Stimulated activated CD8-positive, alpha-beta memory T cell treated with anti-CD3 and anti-CD28 coated beads, Interleukin-7, amount 100 ng/mL, for 1 hour (primary cell): ENCODE measurements at regions not wholly inside any gene's neighbourhood (a gene's known extent, or its start where the extent isn't known, plus 50 kb on each side); places are given as distances from the start of the nearest gene placed in this dataset.
"Not testable (repeated sequence)": the region's sequence is repeated elsewhere in the genome, so short reads cannot be mapped to it uniquely, and the experiment has no call there.

Source experiments
- DNase-seq, 2 donors: peaks; one replicate each; pipeline ENCODE4 v3.0.0-alpha.2; 2020; ENCODE audit warnings: low read depth in 2 of 2

- DNase-seq = no peak
Observed at GRCh38 chr4:189660722-189661360, 279.8 kb upstream of the FRG1 start.

DNA sequence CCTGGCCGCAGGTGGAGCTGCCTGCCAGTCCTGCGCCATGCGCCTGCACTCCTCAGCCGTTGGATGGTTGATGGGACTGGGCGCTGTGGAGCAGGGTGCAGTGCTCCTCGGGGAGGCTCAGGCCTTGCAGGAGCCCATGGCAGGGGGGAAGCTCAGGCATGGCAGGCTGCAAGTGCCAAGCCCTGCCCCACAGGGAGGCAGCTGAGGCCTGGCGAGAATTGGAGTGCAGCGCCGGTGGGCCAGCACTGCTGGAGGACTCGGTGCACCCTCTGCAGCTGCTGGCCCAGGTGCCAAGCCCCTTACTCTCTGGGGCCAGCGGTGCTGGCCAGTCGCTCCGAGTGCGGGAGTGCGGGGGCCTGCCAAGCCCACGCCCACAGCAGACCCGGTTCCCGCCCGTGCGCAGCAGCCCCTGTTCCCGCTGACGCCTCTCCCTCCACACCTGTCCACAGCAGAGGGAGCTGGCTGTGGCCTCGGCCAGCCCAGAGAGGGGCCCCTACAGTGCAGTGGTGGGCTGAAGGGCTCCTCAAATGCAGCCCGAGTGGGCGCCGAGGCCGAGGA, 275.9 kb upstream of the FRG1 start:
- DNase-seq = no peak

DNA sequence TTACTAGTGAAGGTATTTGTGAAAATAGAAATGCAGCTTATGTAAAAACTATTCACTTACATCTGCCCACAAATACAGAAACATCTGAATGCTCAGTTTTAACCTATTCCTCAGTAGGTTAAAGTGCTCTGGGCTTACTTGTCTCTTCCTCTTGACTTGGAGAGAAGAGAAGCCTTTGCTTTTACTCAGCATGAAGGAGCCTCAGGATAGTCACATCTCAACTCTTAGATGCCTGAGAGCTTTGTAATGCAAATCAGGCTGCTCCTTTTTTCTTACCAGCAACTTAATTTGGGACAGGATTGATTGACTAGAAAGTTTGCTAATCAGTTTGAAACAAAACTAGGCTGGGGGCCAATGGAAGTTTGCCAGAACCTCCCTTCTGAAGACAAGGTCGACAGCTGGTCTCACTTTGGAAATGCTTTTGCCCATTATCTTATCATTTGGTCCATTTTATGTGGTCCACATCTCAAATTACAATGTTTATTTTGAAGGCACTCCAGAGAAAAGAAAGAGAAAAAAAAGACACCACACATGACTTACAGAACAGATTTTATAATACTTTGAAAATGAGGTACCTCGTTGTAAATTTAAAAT, 274.9 kb upstream of the FRG1 start:
- not testable (repeated sequence) for DNase-seq

GRCh38 chr4:189667386-189667785, 273.3 kb upstream of the FRG1 start:
- not testable (repeated sequence) for DNase-seq

GRCh38 chr4:189697675-189698245, 242.9 kb upstream of the FRG1 start:
- not testable (repeated sequence) for DNase-seq

GRCh38 chr4:189703000-189703399, 237.7 kb upstream of the FRG1 start:
- not testable (repeated sequence) for DNase-seq

DNA sequence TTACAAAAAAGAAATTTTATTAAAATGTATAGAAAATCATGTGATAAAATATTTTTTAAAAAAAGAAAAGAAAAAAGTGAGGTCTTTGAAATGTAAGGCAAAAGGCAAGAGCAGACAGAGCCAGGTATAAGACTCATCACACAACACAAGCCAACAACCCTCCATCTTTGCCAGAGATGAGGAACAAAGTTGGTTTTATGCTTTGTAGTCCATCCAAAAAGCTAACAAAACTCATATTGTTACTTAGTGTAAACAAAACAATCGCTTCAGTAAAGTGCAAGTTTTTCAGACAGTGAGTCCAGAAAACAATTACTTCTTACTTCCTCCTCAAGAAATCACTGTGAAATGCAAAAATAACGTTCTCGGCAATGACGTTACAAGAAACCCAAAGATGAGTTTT, 233.9 kb upstream of the FRG1 start:
- not testable (repeated sequence) for DNase-seq

DNA sequence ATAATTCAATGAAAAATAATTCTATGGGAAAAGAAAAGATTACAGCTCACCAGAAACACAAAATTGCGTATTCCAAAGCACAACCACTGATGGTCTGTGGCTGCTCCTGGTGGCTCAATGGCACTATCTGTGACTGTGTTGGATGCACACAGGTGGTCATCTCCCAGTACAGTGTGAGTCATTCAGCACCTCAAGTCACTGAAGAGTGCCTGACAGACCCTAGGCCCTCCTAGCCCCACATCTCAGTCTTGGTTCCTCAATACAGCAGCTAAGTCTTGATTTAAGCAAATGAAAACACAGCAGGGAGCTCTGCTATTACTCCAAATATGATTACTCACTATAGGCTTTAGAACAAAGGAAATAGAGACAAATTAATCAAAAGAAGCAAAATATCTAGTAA, 233.4 kb upstream of the FRG1 start:
- not testable (repeated sequence) for DNase-seq

- not testable (repeated sequence) for DNase-seq
Observed at GRCh38 chr4:189711956-189712355, 228.7 kb upstream of the FRG1 start.

GRCh38 chr4:189721016-189721993, 219.4 kb upstream of the FRG1 start:
- DNase-seq = not testable (repeated sequence)

DNA sequence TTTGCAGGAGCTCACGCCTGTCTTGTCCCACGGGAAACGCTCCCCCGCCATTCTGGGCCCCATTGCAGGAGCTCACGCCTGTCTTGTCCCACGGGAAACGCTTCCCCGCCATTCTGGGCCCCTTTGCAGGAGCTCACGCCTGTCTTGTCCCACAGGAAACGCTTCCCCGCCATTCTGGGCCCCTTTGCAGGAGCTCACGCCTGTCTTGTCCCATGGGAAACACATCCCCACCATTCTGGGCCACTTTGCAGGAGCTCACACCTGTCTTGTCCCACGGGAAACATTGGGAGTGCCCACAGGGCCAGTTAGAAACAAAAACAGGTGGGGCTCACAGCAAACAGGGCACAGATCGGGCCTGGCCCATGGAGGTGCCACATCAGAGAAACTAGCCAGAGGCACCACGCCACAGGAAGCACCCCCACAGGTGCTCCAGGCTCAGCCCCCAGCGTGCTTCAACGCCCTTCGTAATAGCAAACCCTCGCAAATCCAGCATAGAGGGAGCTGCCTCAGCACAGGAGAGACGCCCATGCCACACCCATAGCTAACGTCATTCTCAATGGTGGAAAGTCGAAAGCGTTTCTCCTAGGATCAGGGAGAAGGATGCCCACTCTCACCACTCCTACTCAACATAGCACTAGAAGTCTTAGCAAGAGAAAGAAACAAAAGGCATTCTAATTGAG, 218.2 kb upstream of the FRG1 start:
- DNase-seq = not testable (repeated sequence)

GRCh38 chr4:189727982-189728638, 212.6 kb upstream of the FRG1 start:
- not testable (repeated sequence) for DNase-seq

DNA sequence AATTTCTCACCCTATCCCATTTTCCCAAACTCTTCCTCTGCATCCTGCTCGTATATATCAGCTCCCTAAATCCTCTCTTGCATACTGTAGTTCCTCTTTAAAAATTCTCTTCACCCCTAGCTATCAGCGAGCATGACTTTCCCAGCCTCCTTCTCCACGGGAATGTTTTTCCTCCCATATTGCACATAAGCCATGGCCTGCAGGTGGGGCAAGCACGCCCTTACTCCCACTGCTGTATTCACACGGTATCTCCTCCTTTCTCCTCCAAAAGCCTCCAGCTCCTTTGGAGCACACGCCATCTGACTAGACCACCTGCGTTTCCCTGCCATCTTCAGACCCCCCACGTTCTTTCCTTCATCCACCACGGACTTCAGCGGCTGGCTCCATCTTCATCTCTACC, 208.7 kb upstream of the FRG1 start:
- not testable (repeated sequence) for DNase-seq

GRCh38 chr4:189733507-189733906, 207.2 kb upstream of the FRG1 start:
- not testable (repeated sequence) for DNase-seq

- not testable (repeated sequence) for DNase-seq
Observed at GRCh38 chr4:189734648-189735267, 205.9 kb upstream of the FRG1 start.

GRCh38 chr4:189736656-189737055, 204.0 kb upstream of the FRG1 start:
- DNase-seq = not testable (repeated sequence)

GRCh38 chr4:189740118-189740517, 200.6 kb upstream of the FRG1 start:
- DNase-seq = not testable (repeated sequence)

- no peak for DNase-seq
Observed at GRCh38 chr4:189740873-189741272, 199.8 kb upstream of the FRG1 start.

DNA sequence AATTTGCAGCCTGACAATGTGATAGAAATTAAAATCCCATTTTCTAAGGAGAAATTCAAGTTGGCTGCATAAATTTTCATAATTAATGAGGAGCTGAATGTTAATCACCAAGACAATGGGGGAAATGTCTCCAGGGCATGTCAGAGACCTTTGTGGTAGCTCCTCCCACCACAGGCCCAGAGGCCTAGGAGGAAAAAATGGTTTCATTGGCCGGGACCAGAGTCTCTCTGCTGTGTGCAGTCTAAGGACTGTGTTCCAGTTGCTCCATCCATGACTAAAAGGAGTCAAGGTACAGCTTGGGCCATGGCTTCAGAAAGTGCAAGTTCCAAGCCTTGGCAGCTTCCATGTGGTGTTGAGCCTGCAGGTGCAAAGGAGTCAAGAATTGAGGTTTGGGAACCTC, 187.6 kb upstream of the FRG1 start:
- not testable (repeated sequence) for DNase-seq

DNA sequence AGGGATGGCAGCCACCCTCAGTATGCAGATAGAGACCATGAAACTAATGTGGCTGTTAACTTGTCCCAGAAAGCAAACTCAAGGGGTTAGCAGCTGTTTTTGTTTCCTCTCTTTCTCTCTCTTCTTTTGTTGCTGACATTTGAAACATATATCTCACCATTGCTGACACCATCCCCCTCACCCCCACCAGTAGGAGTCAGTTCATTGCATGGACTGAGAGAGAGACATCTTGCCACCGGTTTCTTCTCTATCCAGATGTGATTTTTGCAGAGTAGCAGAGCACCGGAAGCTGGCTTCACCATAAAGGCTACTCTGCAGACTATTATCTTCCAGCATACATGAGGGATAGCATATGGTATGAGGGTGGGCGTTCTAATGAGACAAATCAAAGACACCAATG, 177.1 kb upstream of the FRG1 start:
- DNase-seq = no peak
